Stimulated activated naive CD8-positive, alpha-beta T cell treated with anti-CD3 and anti-CD28 coated beads, Interleukin-15, Interleukin-2, amounts not matched to agents 100 U/mL and 50 U/mL, for 24 hours (primary cell): ENCODE measurements at regions not wholly inside any gene's neighbourhood (a gene's known extent, or its start where the extent isn't known, plus 50 kb on each side); places are given as distances from the start of the nearest gene placed in this dataset.

ENCODE experiments used
- ATAC-seq: fragments of 150-1000 bp; cut with Tn5 transposase; one replicate; pipeline ENCODE4 v1.10.0; 2021
- DNase-seq: peaks from one replicate; pipeline ENCODE4 v3.0.0; 2021

- ATAC-seq, result no peak
- DNase-seq, result no peak
These were observed 69.8 kb downstream of the TNFSF18 start for GRCh38 chr1:172980971-172981370.
